Trophoblast cell (in vitro differentiated cells and primary cell): ENCODE measurements at regions not wholly inside any gene's neighbourhood (a gene's known extent, or its start where the extent isn't known, plus 50 kb on each side); places are given as distances from the start of the nearest gene placed in this dataset.

Experiments used
- DNase-seq, 2 donors: peaks; one replicate each; pipeline ENCODE4 v3.0.0-alpha.2; 2016
- H2AFZ ChIP-seq: 2 replicates; pipeline ENCODE4 v1.6.1; 2013; ENCODE audit warnings: low read length, moderate library complexity, mild to moderate bottlenecking; ENCODE audit not compliant: insufficient read depth, poor library complexity
- H2AK5ac ChIP-seq: 2 replicates; pipeline ENCODE4 v1.6.1; 2013; ENCODE audit warnings: mild to moderate bottlenecking, low read length
- H2BK120ac ChIP-seq: 2 replicates; pipeline ENCODE4 v1.6.1; 2013; ENCODE audit warnings: low read length, mild to moderate bottlenecking, moderate library complexity; ENCODE audit not compliant: insufficient read depth, poor library complexity
- H2BK12ac ChIP-seq: 2 replicates; pipeline ENCODE4 v1.6.1; 2013; ENCODE audit warnings: mild to moderate bottlenecking, low read length, moderate library complexity
- H2BK5ac ChIP-seq: 2 replicates; pipeline ENCODE4 v1.6.1; 2013; ENCODE audit warnings: low read length, low read depth, moderate library complexity, mild to moderate bottlenecking; ENCODE audit not compliant: poor library complexity
- H3K14ac ChIP-seq: 2 replicates; pipeline ENCODE4 v1.6.1; 2013; ENCODE audit warnings: mild to moderate bottlenecking, low read length
- H3K18ac ChIP-seq: 2 replicates; pipeline ENCODE4 v1.6.1; 2013; ENCODE audit warnings: mild to moderate bottlenecking, low read length
- H3K23ac ChIP-seq: 2 replicates; pipeline ENCODE4 v1.6.1; 2013; ENCODE audit warnings: low read length
- H3K27ac ChIP-seq: 2 replicates; pipeline ENCODE4 v1.5.1; 2013; ENCODE audit warnings: low read depth, mild to moderate bottlenecking, inconsistent platforms, low read length, moderate library complexity
- H3K27me3 ChIP-seq: 2 replicates; pipeline ENCODE4 v1.6.1; 2013; ENCODE audit warnings: inconsistent platforms, mild to moderate bottlenecking, low read length, moderate library complexity; ENCODE audit not compliant: insufficient read depth
- H3K36me3 ChIP-seq, 2 experiments: 1 replicate in 1 of 2; 2 replicates in 1 of 2; pipeline ENCODE4 v1.6.1; 2013; ENCODE audit warnings: low read length in 2 of 2, mild to moderate bottlenecking in 2 of 2, moderate library complexity in 1 of 2; ENCODE audit not compliant: insufficient read depth in 2 of 2, control insufficient read depth in 1 of 2
- H3K4ac ChIP-seq: 2 replicates; pipeline ENCODE4 v1.6.1; 2013; ENCODE audit warnings: low read depth, mild to moderate bottlenecking, low read length, moderate library complexity
- H3K4me1 ChIP-seq, 2 experiments: 1 replicate in 1 of 2; 2 replicates in 1 of 2; pipeline ENCODE4 v1.6.1; 2013; ENCODE audit warnings: low read length in 2 of 2, mild to moderate bottlenecking in 2 of 2, moderate library complexity in 1 of 2; ENCODE audit not compliant: insufficient read depth in 2 of 2, control insufficient read depth in 1 of 2
- H3K4me2 ChIP-seq: 2 replicates; pipeline ENCODE4 v1.6.1; 2013; ENCODE audit warnings: inconsistent platforms, mild to moderate bottlenecking, low read length, moderate library complexity
- H3K4me3 ChIP-seq: 2 replicates; pipeline ENCODE4 v1.5.1; 2013; ENCODE audit warnings: mild to moderate bottlenecking, low read depth, low read length, inconsistent platforms
- H3K79me1 ChIP-seq: one replicate; pipeline ENCODE4 v1.6.1; 2013; ENCODE audit warnings: low read length
- H3K79me2 ChIP-seq: 2 replicates; pipeline ENCODE4 v1.6.1; 2013; ENCODE audit warnings: low read length, mild to moderate bottlenecking; ENCODE audit not compliant: control insufficient read depth, insufficient read depth, poor library complexity
- H3K9ac ChIP-seq: 2 replicates; pipeline ENCODE4 v1.6.1; 2013; ENCODE audit warnings: mild to moderate bottlenecking, low read length
- H3K9me3 ChIP-seq: 2 replicates; pipeline ENCODE4 v1.6.1; 2013; ENCODE audit warnings: low read depth, mild to moderate bottlenecking, control low read depth, inconsistent platforms, low read length; ENCODE audit not compliant: insufficient read depth
- H4K12ac ChIP-seq: 2 replicates; pipeline ENCODE4 v1.6.1; 2013; ENCODE audit warnings: low read depth, mild to moderate bottlenecking, low read length, moderate library complexity
- H4K8ac ChIP-seq: 2 replicates; pipeline ENCODE4 v1.6.1; 2013; ENCODE audit warnings: low read depth, mild to moderate bottlenecking, low read length, moderate library complexity
- H4K91ac ChIP-seq: one replicate; pipeline ENCODE4 v1.6.1; 2013; ENCODE audit warnings: low read depth, mild to moderate bottlenecking, low read length, moderate library complexity
- WGBS: extraction: QIAGEN DNeasy Blood & Tissue Kit; methylation state at CpG from one replicate; pipeline ENCODE4 v1.1.7; 2013; ENCODE audit warnings: missing lambda C conversion rate; ENCODE audit not compliant: insufficient read length, insufficient coverage; ENCODE audit errors: extremely low coverage; 5-methylcytosine and 5-hydroxymethylcytosine counted together

- Histone ChIP-seq H2AFZ (no peak overlapping the region), H3K27ac (no peak overlapping the region), H3K79me1 (no peaks in the 10 kb centered on the region), H4K91ac (no peak overlapping the region), H3K18ac (no peak overlapping the region), H3K4me1 (no peaks in the 10 kb centered on the region), H3K14ac (no peak overlapping the region), H3K23ac (no peak overlapping the region), H2BK5ac (no peak overlapping the region), H3K9ac (no peak overlapping the region), H2BK120ac (no peak overlapping the region), H3K36me3 (no peaks in the 10 kb centered on the region), H3K4ac (no peak overlapping the region), H2AK5ac (no peak overlapping the region), H3K4me3 (no peak overlapping the region), H3K4me2 (no peak overlapping the region), H4K8ac (no peak overlapping the region), H3K9me3 (no peaks in the 10 kb centered on the region), H3K79me2 (no peaks in the 10 kb centered on the region), H2BK12ac (no peak overlapping the region), H4K12ac (no peak overlapping the region), H3K27me3 (no peaks in the 10 kb centered on the region)
- DNase-seq = no peak
- no CpG with 5 or more reads among the region's 12 CpGs for WGBS
Measured at GRCh38 chr18:76572518-76573247, 77.6 kb upstream of the ZNF516 start.

GRCh38 chr18:76571689-76572088 lies 76.6 kb upstream of the ZNF516 start:
- Histone ChIP-seq H3K4me2 (no peak overlapping the region), H3K4me3 (no peak overlapping the region), H3K4ac (no peak overlapping the region), H3K14ac (no peak overlapping the region), H4K91ac (no peak overlapping the region), H2AK5ac (no peak overlapping the region), H3K79me1 (no peaks in the 10 kb centered on the region), H3K18ac (no peak overlapping the region), H3K27me3 (no peaks in the 10 kb centered on the region), H2AFZ (no peak overlapping the region), H2BK12ac (no peak overlapping the region), H4K12ac (no peak overlapping the region), H3K79me2 (no peaks in the 10 kb centered on the region), H3K9me3 (no peaks in the 10 kb centered on the region), H3K27ac (no peak overlapping the region), H2BK120ac (no peak overlapping the region), H2BK5ac (no peak overlapping the region), H3K4me1 (no peaks in the 10 kb centered on the region), H3K23ac (no peak overlapping the region), H3K36me3 (no peaks in the 10 kb centered on the region), H4K8ac (no peak overlapping the region), H3K9ac (no peak overlapping the region)
- WGBS = no CpG with 5 or more reads among the region's 3 CpGs
- no peak for DNase-seq

- H2BK120ac ChIP-seq = no peak overlapping the region
- no peaks in the 10 kb centered on the region for H3K79me1 ChIP-seq
- no peak overlapping the region for H2AK5ac ChIP-seq
- no peaks in the 10 kb centered on the region for H3K9me3 ChIP-seq
- no peak overlapping the region for H3K4me3 ChIP-seq
- no peaks in the 10 kb centered on the region for H3K36me3 ChIP-seq
- no peak for DNase-seq
- H4K12ac ChIP-seq = no peak overlapping the region
- H4K91ac ChIP-seq = no peak overlapping the region
- H3K4me2 ChIP-seq = no peak overlapping the region
- no peaks in the 10 kb centered on the region for H3K79me2 ChIP-seq
- H3K27ac ChIP-seq = no peak overlapping the region
- WGBS = no CpG with 5 or more reads among the region's 3 CpGs
- H2BK12ac ChIP-seq = no peak overlapping the region
- no peak overlapping the region for H3K4ac ChIP-seq
- H3K23ac ChIP-seq = no peak overlapping the region
- no peak overlapping the region for H4K8ac ChIP-seq
- H3K14ac ChIP-seq = no peak overlapping the region
- H2BK5ac ChIP-seq = no peak overlapping the region
- H3K27me3 ChIP-seq = no peaks in the 10 kb centered on the region
- no peak overlapping the region for H2AFZ ChIP-seq
- H3K4me1 ChIP-seq = no peaks in the 10 kb centered on the region
- H3K9ac ChIP-seq = no peak overlapping the region
- H3K18ac ChIP-seq = no peak overlapping the region
Measured at GRCh38 chr18:76570856-76571255, 75.8 kb upstream of the ZNF516 start.

- no peak overlapping the region for H4K8ac ChIP-seq
- no peak overlapping the region for H2BK12ac ChIP-seq
- no peak overlapping the region for H4K91ac ChIP-seq
- H3K9me3 ChIP-seq = no peaks in the 10 kb centered on the region
- no peak for DNase-seq
- H4K12ac ChIP-seq = no peak overlapping the region
- no peak overlapping the region for H3K27ac ChIP-seq
- H3K4me3 ChIP-seq = no peak overlapping the region
- H3K4me1 ChIP-seq = peaks cover 0 to 2% of the 10 kb centered on the region in 2 experiments
- H3K79me1 ChIP-seq = no peaks in the 10 kb centered on the region
- H3K23ac ChIP-seq = no peak overlapping the region
- no peak overlapping the region for H2BK5ac ChIP-seq
- no peaks in the 10 kb centered on the region for H3K27me3 ChIP-seq
- H3K4ac ChIP-seq = no peak overlapping the region
- no peak overlapping the region for H3K14ac ChIP-seq
- WGBS = no CpG with 5 or more reads among the region's 15 CpGs
- H3K9ac ChIP-seq = no peak overlapping the region
- no peak overlapping the region for H3K18ac ChIP-seq
- no peak overlapping the region for H2AFZ ChIP-seq
- no peak overlapping the region for H3K4me2 ChIP-seq
- H2AK5ac ChIP-seq = no peak overlapping the region
- H3K36me3 ChIP-seq = no peaks in the 10 kb centered on the region
- no peak overlapping the region for H2BK120ac ChIP-seq
- H3K79me2 ChIP-seq = no peaks in the 10 kb centered on the region
Measured at GRCh38 chr18:76569644-76570419, 74.8 kb upstream of the ZNF516 start.
